OCI-LY3 (cell line): ENCODE measurements at regions not wholly inside any gene's neighbourhood (a gene's known extent, or its start where the extent isn't known, plus 50 kb on each side); places are given as distances from the start of the nearest gene placed in this dataset.

Source experiments
- H2AFZ ChIP-seq: fragments of 200-600, 300-600 bp; shearing (Covaris generic); 2 replicates; pipeline ENCODE4 v1.6.0; 2014; ENCODE audit warnings: antibody characterized with exemption, low read depth, low read length
- H3K27ac ChIP-seq: fragments of 200-600, 300-600 bp; sonication (generic); 2 replicates; pipeline ENCODE4 v1.5.1; 2014; ENCODE audit warnings: mild to moderate bottlenecking, low read length, moderate library complexity, mixed read lengths
- H3K27me3 ChIP-seq: fragments of 200-600, 300-600 bp; sonication (generic); 2 replicates; pipeline ENCODE4 v1.6.1; 2014; ENCODE audit warnings: low read depth, low read length, mixed read lengths
- H3K36me3 ChIP-seq: fragments of 200-600, 300-600 bp; sonication (generic); replicated peaks from 2 replicates; pipeline ENCODE3; 2014; ENCODE audit warnings: low read depth, low read length, mixed read lengths
- H3K4me1 ChIP-seq: fragments of 300-600, 200-600 bp; sonication (generic); 2 replicates; pipeline ENCODE4 v1.6.1; 2014; ENCODE audit warnings: low read length, mixed read lengths
- H3K4me2 ChIP-seq: fragments of 200-600, 300-600 bp; sonication (generic); 2 replicates; pipeline ENCODE4 v1.6.1; 2014; ENCODE audit warnings: low read length, mixed read lengths
- H3K4me3 ChIP-seq: fragments of 300-600, 200-600 bp; sonication (generic); 2 replicates; pipeline ENCODE4 v1.5.1; 2014; ENCODE audit warnings: antibody characterized with exemption, mild to moderate bottlenecking, low read length, moderate library complexity
- H3K79me2 ChIP-seq: fragments of 300-600, 200-600 bp; shearing (Covaris generic); 2 replicates; pipeline ENCODE4 v1.6.1; 2014; ENCODE audit warnings: mild to moderate bottlenecking, low read length, mixed read lengths
- H3K9ac ChIP-seq: fragments of 300-600, 200-600 bp; shearing (Covaris generic); 2 replicates; pipeline ENCODE4 v1.6.0; 2014; ENCODE audit warnings: mild to moderate bottlenecking, low read length, moderate library complexity
- H3K9me3 ChIP-seq: fragments of 200-600, 300-600 bp; shearing (Covaris generic); 2 replicates; pipeline ENCODE4 v1.6.1; 2014; ENCODE audit warnings: low read length, mixed read lengths; ENCODE audit not compliant: insufficient read depth
- H4K20me1 ChIP-seq: fragments of 200-600, 300-600 bp; sonication (generic); 2 replicates; pipeline ENCODE4 v1.6.1; 2016; ENCODE audit warnings: low read length, mixed read lengths; ENCODE audit not compliant: insufficient read depth
- EZH2phosphoT487 ChIP-seq: fragments of 200-600 bp; shearing (Covaris generic); IDR thresholded peaks from 2 replicates; pipeline ENCODE4 v1.6.1; 2018; ENCODE audit warnings: antibody characterized with exemption, mixed run types, low read depth
- TF ChIP-seq, protein P1 (sequence below): fragments of 200-600, 300-600 bp; sonication (generic); IDR thresholded peaks from 2 replicates; pipeline ENCODE4 v1.5.1; 2014; ENCODE audit warnings: antibody characterized with exemption, low read length, low read depth

DNA sequence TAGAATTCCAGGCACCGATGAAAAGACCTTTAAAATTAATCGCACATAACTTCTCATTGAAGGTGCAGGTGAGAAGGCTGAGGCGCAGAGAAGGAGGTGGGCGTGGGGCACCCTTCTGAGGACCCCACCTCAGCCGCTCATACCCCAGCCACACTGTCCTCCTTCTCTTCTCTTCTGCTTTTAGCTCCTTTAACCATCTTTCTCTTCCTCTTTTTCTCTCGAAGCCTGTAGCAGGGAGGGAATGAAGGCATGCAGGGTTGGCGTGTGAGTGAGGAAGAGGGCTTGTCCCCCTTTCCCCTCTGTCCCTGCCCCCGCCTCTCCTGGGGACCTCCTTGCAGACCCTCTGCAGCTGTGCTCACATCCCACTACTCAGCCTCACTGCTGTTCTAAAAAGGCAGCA is 57.8 kb upstream of the CACNA1E start:
- Histone ChIP-seq H3K9ac (no peak overlapping the region), H3K4me1 (peaks cover 11% of the 10 kb centered on the region), H3K4me2 (no peak overlapping the region), H4K20me1 (no peaks in the 10 kb centered on the region), H2AFZ (no peak overlapping the region), H3K9me3 (no peaks in the 10 kb centered on the region), H3K36me3 (no peaks in the 10 kb centered on the region), H3K27me3 (peaks cover 15% of the 10 kb centered on the region), H3K4me3 (no peak overlapping the region), H3K79me2 (no peaks in the 10 kb centered on the region), H3K27ac (no peak overlapping the region)
- TF ChIP-seq, protein P1, sequence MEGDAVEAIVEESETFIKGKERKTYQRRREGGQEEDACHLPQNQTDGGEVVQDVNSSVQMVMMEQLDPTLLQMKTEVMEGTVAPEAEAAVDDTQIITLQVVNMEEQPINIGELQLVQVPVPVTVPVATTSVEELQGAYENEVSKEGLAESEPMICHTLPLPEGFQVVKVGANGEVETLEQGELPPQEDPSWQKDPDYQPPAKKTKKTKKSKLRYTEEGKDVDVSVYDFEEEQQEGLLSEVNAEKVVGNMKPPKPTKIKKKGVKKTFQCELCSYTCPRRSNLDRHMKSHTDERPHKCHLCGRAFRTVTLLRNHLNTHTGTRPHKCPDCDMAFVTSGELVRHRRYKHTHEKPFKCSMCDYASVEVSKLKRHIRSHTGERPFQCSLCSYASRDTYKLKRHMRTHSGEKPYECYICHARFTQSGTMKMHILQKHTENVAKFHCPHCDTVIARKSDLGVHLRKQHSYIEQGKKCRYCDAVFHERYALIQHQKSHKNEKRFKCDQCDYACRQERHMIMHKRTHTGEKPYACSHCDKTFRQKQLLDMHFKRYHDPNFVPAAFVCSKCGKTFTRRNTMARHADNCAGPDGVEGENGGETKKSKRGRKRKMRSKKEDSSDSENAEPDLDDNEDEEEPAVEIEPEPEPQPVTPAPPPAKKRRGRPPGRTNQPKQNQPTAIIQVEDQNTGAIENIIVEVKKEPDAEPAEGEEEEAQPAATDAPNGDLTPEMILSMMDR, result no peak
- TF ChIP-seq EZH2phosphoT487, result no peak

DNA sequence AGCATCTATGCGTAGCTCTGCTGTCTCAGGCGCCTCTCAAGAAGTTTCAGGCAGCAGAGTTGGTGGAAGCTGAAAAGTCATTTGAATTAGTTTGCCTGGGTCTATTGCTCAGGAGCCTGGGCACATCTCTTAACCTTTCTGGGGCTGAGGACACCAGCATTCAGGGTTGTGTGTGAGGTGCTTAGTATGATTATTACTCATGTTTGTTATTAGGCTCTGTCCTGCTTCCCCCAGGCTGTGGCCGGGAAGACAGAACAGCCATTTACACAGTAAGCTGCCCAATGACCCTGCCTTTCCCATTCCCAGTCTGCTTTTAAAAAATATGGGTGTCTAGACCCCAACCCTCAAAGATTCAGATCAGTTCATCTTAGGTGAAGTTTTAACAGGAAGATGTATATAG is 53.9 kb upstream of the CACNA1E start:
- TF ChIP-seq, protein P1, result no peak
- TF ChIP-seq EZH2phosphoT487, result no peak
- no peaks in the 10 kb centered on the region for H3K9me3 ChIP-seq
- H3K27me3 ChIP-seq, result peaks cover 27% of the 10 kb centered on the region
- no peak overlapping the region for H3K9ac ChIP-seq
- H2AFZ ChIP-seq, result no peak overlapping the region
- no peak overlapping the region for H3K4me3 ChIP-seq
- no peaks in the 10 kb centered on the region for H4K20me1 ChIP-seq
- H3K36me3 ChIP-seq, result no peaks in the 10 kb centered on the region
- no peaks in the 10 kb centered on the region for H3K79me2 ChIP-seq
- no peak overlapping the region for H3K4me2 ChIP-seq
- peaks cover 10% of the 10 kb centered on the region for H3K4me1 ChIP-seq
- H3K27ac ChIP-seq, result no peak overlapping the region

DNA sequence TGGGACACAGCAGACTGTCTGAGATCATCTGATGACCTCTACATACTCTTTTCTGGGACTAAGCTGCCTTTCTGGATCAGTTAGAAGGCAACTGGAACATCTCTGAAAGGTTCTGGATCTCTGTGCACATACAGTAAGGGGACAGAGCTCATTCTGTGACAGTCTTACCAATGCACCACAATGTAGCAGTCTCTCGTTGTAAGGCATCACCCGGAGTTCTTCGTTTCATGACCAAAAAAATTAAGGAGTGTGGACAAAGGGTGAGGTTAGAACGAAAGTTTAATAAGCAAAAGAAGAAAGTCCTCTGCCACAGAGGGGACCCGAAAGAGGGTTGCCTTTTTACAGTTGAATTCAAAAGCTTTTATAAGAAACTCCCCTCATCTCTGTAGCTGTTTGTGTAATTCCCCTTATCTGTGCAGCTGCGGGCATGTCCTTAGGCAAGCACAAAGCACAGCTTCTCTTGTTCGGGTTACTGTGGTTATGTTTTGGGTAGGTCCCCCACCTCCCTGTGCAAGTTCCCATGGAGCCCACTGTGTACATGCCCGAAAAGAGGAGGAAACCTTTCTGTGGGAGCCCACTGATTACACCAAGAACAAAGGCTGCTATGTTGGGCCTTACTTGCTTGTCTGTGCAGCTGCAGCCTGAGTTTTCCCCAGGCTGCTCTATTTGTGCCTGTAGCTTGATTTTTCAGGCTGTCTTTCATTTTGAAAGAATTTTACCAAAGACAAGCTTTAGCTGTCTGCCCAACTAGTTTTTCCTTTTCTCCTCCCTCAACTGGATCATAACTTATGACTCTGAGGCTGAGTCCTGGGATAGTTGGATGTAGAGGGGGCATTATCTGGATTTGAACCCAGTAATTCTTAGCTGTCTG is 53.1 kb upstream of the CACNA1E start:
- Histone ChIP-seq H3K9me3 (no peaks in the 10 kb centered on the region), H3K27ac (no peak overlapping the region), H3K4me2 (no peak overlapping the region; the same call in 1 of the 2 replicates), H3K9ac (no peak overlapping the region), H3K79me2 (no peaks in the 10 kb centered on the region), H4K20me1 (no peaks in the 10 kb centered on the region), H3K27me3 (peaks cover 34% of the 10 kb centered on the region), H2AFZ (0 out of 2 replicates have a peak overlapping the region, but pooled peaks have one; percentile 18), H3K4me3 (no peak overlapping the region), H3K4me1 (peaks cover 3% of the 10 kb centered on the region), H3K36me3 (no peaks in the 10 kb centered on the region)
- TF ChIP-seq, protein P1, result no peak
- no peak for TF ChIP-seq EZH2phosphoT487
